ENCODE measurements at regions not wholly inside any gene's neighbourhood (a gene's known extent, or its start where the extent isn't known, plus 50 kb on each side); places are given as distances from the start of the nearest gene placed in this dataset.
A peak's percentile ranks its signal among the peaks of the same experiment; 100 is the strongest.

GRCh38 chr6:147621263-147621662 is 112.8 kb downstream of the SAMD5 start:
- DNase-seq (ENCODE audit: low spot score) (no peak), ATAC-seq (no peak)

GRCh38 chr6:147621961-147622360 is 113.5 kb downstream of the SAMD5 start:
- DNase-seq (ENCODE audit: low spot score) (no peak), ATAC-seq (no peak)

GRCh38 chr6:147624946-147625515 is 116.5 kb downstream of the SAMD5 start:
- DNase-seq (ENCODE audit: low spot score) (no peak), ATAC-seq (no peak)

- DNase-seq (ENCODE audit: low spot score) = no peak
- ATAC-seq = no peak
Measured at GRCh38 chr6:147625946-147626345, 117.5 kb downstream of the SAMD5 start.

- no peak for DNase-seq (ENCODE audit: low spot score)
- no peak for ATAC-seq
Measured at GRCh38 chr6:147627411-147627810, 118.9 kb downstream of the SAMD5 start.

GRCh38 chr6:147633191-147633590 is 124.7 kb downstream of the SAMD5 start:
- DNase-seq (ENCODE audit: low spot score) (no peak), ATAC-seq (no peak)

GRCh38 chr6:147637620-147638195 is 129.2 kb downstream of the SAMD5 start:
- DNase-seq (ENCODE audit: low spot score) (no peak), ATAC-seq (no peak)

GRCh38 chr6:147639279-147639678 is 130.8 kb downstream of the SAMD5 start:
- no peak for DNase-seq (ENCODE audit: low spot score)
- ATAC-seq = no peak

GRCh38 chr6:147640606-147641005 is 132.1 kb downstream of the SAMD5 start:
- no peak for ATAC-seq

GRCh38 chr6:147641511-147641910 is 133.0 kb downstream of the SAMD5 start:
- ATAC-seq (no peak), DNase-seq (ENCODE audit: low spot score) (no peak)

More at GRCh38 chr6:147640606-147641005, 132.1 kb downstream of the SAMD5 start:
- no peak for DNase-seq (ENCODE audit: low spot score)

GRCh38 chr6:147642458-147642857 is 134.0 kb downstream of the SAMD5 start:
- DNase-seq (ENCODE audit: low spot score) = no peak
- ATAC-seq = no peak

- ATAC-seq = no peak
Measured at GRCh38 chr6:147643341-147644200, 135.1 kb downstream of the SAMD5 start.

GRCh38 chr6:147648916-147649315 is 140.4 kb downstream of the SAMD5 start:
- no peak for ATAC-seq
- DNase-seq (ENCODE audit: low spot score) = no peak

More at GRCh38 chr6:147643341-147644200, 135.1 kb downstream of the SAMD5 start:
- DNase-seq (ENCODE audit: low spot score) = no peak

- ATAC-seq = peak; percentile 99
- peak; percentile 63 for DNase-seq (ENCODE audit: low spot score)
Measured at GRCh38 chr6:147651249-147652063, 143.0 kb downstream of the SAMD5 start.

GRCh38 chr6:147653631-147654030 is 145.1 kb downstream of the SAMD5 start:
- DNase-seq (ENCODE audit: low spot score) (no peak), ATAC-seq (no peak)

GRCh38 chr6:147654103-147654845 is 145.8 kb downstream of the SAMD5 start:
- no peak for DNase-seq (ENCODE audit: low spot score)
- ATAC-seq = no peak

- ATAC-seq (no peak), DNase-seq (ENCODE audit: low spot score) (no peak)
Measured at GRCh38 chr6:147660334-147661311, 152.1 kb downstream of the SAMD5 start.

GRCh38 chr6:147662646-147663045 is 154.2 kb downstream of the SAMD5 start:
- ATAC-seq (no peak), DNase-seq (ENCODE audit: low spot score) (no peak)

GRCh38 chr6:147664092-147664491 is 155.6 kb downstream of the SAMD5 start:
- ATAC-seq = no peak
- no peak for DNase-seq (ENCODE audit: low spot score)
